Fibroblast of skin of right quadriceps (primary cell): ENCODE measurements at regions not wholly inside any gene's neighbourhood (a gene's known extent, or its start where the extent isn't known, plus 50 kb on each side); places are given as distances from the start of the nearest gene placed in this dataset.
"Not testable (repeated sequence)": the region's sequence is repeated elsewhere in the genome, so short reads cannot be mapped to it uniquely, and the experiment has no call there.

Source experiments
- DNase-seq: peaks from one replicate; pipeline ENCODE4 v3.0.0-alpha.2; 2013

DNA sequence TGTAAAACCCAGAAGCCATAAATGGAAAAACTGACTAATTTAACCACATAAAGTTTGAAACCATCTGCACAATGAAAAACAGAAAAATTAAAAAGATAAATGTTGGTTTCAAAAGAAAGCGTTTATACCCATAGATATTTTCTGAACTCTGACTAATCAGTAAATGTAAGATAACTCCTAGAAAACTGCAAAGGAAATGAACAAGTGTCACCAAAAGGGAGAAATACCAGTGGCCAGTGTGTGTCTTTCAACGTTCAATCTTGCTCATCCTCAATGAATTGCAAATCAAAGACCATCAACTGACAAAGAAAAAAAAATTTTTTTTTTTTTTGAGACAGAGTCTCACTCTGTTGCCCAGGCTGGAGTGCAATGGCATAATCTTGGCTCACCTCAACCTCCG lies 180.1 kb downstream of the SYK start:
- no peak for DNase-seq

DNA sequence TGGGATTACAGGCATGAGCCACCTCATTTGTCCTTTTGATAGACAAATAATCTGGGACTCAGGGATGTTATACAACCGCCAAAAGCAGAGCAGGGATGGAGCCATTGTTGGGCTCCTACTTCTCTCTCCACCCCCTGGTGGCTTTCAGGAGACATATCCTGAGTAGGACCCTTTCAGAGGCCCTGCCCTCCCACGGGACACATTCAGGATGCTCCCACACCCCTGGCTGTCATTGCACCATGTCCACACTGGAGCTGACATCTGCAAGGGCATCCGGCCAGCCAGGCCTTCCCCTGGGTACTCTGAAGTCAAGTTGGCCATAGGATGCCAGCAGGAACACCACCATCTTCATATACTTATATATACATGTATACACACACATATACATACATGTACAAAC lies 181.8 kb downstream of the SYK start:
- DNase-seq, result no peak

DNA sequence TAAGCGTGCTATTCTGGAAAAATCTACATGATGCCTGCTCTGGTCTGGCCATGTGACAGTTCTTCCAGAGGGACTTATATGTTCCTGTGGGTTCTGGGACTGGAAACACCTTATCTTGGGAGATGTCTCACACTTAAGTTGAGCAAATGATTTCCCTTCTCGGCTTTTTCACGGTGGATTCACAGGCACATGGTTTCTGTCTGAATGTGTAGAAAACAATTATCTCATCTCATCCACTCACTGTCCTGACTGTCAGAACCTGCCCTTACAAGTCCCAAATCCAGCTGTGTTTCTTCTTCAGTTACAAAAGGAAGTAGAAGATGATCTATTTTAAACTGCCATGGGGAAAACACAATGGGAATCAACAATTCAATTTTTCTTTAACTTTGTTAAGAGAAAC lies 184.0 kb downstream of the SYK start:
- no peak for DNase-seq

DNA sequence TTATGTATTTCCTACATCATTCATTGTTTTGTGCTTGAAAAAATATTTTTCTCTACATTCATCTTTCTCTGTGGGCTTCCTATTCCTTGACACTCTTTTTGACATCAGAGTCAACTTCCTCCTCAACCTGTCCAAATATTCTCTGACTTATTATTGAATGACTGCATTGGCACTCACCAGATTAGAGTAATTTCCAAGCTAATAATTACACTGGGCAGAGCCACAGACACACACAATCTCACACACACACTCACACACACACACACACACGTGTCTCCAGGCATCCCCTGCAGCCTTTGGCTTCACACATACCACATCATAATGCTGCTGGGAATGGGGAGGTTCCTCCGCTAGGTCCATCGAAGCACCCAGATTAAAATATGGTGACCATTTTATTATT lies 184.5 kb downstream of the SYK start:
- no peak for DNase-seq

DNA sequence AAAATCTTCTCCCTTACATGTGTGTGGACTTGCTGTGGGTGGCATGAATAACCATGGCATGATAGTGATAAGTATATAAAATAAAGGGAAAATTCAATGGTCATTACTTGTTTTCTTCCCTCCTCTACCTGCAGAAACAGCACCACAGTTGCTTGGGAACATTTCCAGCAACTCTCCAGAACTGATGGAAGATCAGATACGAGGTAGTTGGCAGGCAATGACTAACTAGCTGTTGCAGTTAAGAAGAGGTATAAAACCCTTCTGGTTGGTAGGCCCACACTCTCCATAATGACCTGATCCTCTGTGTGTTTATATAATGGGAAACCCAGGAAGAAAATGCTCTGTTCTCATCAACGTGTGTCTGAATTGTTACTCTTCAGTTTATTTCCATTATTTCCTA lies 185.9 kb downstream of the SYK start:
- DNase-seq, result no peak

DNA sequence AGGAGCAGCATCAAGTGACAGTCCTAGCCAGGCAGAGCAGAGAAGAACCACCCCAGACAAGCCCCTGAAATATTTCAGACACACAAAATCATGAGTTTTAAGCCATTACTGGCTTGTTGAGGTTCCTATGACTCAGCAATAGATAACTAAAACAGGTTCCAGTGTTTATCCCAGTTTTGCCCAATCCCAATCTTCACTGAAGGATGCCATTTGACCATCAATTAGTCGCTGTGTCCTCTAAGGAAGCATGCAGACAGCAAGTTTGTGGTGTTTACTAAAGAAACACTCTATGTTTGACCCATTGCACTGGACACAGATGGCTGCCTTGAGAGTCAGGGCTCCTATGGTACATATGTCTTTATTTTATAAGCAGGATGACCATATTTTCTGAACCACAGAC lies 186.7 kb downstream of the SYK start:
- no peak for DNase-seq

DNA sequence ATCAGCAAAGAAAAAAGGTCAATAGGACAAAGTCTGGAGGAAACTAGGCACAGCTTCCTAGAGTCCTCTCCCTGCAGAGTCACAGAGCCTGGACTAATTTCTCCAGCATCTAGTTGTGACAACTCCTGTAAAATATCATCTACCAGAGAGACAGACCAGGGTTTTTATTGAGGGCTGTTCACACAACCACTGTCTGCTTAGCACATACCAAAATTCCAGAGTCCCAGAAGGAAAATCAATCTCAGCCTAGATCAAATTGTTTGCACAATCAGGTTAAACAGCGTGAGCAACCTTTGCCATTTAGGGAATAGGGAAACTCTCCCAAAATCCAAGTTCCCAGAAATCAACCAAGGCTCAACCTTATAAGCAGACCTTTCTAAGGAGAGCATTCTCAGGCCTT lies 190.3 kb downstream of the SYK start:
- peak; percentile 64 for DNase-seq

DNA sequence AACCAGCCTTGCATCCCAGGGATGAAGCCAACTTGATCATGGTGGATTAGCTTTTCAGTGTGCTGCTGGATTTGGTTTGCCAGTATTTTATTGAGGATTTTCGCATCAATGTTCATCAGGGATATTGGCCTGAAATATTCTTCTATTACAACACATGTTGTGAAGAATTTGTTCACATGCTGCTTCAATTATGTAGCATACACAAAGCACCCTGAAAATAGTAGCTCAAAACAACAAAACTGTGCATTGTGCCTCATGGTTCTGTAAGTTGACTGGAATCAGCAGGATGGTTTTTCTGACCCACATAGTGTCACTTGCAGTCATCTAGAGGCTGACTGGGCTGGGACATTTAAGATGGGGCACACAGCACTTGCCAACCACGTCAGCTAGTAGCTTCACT lies 193.9 kb downstream of the SYK start:
- no peak for DNase-seq

DNA sequence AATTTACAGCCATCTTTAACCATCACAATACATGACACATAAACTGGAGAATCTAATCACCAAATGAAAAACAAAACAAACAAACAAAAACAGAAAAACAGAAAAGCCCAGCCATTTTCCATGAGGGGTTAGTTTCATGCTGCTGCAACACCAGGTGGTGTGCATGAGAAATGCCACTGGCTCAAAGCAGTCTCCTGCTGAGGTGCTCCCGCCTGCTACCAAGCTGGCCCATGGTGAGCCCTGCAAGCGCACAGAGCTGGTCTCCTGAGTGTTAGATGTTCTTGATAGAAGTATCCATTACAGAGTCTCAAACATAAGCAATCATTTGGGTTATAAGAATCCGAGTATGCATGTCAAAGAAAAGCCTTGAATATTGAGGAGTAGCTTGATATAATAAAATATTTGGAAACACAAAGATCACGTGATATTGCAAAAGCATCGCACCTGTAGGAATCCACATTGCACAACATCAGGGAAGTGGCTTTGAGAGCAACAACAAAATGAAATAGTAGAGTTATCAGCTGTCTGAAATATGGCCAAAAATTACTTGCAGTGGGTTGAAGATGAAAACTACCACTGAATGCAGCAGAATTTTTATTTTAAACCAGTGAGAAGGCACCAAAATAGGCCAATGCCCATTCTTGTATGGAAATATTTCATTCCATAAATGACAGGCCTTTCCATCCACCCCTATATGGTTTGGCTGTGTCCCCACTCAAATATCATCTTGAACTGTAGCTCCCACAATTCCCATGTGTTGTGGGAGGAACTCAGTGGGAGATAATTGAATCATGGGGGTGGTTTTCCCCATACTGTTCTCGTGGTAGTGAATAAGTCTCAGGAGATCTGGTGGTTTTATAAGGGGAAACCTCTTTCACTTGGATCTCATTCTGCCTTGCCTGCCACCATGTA lies 194.8 kb downstream of the SYK start:
- DNase-seq, result no peak

DNA sequence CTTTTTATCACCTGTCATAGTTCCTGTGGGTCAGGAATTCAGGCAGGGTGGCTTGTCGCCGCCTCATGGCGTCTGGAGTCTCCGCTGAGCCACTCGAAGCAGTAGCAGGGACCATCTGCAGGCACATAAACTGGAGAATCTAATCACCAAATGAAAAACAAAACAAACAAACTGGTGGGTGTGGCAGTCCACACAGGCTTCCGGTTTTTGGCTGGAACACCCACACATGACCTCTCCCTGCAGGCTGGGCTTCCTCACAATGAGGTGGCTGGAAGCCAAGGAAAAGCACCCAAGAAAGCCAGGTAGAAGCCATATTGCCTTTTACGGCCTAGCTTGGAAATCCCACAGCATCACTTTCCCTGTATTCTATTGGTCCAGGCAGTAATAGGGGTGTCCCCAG lies 197.0 kb downstream of the SYK start:
- DNase-seq, result no peak

DNA sequence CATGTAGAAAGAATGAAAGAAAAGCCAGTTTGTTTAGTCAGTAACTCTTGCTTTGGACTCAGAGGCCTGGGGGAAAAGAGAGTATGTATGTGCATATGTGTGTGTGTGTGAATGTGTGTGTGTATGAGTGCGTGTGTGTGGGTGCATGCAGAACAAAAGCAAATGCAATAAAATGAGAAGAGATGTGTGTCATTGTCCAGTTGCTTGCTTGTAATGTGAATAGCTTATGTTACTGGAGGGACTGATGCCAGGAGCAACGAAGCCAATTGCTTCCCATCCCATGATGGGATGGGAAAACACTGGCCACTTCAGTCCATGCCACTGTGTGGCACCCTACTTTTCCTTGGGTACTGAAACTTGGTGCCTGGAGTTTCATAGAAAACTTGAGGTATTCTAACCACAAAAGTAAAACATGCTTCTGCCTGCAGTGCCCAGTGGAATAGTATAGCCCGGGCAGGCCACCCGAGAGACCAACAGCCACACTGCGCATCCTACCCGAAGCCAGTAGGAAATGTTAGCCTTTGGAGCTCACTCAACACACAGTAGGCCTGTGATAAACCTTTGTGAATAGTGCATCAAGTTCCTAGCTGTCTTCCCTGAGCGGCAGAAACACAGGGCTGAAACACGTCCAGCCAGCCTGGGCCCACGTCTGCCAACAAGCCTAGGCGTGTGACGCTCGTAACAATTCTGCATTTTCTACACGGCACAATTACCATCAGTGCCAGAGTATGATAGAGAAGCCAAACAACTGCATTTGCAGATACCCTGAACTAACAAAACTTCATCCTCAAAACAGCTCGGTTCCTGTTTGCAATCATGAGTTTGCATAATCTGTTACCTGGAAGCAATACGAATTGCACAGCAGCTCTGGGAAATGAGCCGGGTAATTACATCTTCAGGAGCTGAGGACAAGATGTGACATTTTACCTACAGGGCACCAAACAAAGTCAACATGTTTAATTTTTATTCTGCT lies 198.1 kb downstream of the SYK start:
- no peak for DNase-seq

DNA sequence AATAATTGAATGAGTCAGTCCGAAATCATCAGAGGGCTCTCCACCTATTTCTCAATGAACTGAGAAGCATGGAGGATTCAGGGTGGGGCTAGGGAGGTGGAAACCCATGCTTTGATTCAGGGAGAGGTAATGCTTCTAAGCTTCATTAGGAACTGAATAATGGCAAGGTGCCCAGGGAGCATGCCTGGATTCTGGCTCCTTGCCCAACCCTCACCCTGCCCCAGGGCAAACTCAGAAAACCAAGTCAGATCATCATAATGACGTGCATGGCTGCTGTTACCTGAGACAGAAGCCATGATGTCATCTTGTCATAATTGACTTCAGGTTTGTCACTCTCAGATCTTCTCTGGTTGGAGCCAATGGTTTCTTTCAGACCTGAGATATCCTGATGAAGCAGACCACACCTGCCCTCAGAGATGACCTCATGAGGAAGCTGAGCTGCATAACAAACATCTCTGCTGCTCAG lies 199.6 kb downstream of the SYK start:
- peak; percentile 42 for DNase-seq

DNA sequence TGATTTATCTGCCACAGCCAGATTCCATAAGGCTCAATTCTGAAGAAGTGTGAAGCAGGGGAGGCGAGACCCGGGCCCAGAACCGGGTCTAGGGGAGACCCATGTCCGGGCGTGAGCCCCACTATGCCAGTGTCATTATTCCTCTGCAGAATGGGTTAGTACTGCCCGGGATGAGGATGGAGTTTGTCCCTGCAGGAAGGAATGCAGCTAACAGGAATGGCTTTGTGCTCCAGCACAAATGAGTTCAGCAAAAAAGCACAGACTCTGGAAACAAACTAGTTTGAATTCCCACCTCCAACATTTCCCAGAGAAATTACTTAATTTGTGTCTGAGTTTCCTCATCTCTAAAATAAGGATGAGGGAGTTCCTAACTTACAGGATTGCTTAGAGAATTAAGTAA lies 202.9 kb downstream of the SYK start:
- DNase-seq, result no peak

DNA sequence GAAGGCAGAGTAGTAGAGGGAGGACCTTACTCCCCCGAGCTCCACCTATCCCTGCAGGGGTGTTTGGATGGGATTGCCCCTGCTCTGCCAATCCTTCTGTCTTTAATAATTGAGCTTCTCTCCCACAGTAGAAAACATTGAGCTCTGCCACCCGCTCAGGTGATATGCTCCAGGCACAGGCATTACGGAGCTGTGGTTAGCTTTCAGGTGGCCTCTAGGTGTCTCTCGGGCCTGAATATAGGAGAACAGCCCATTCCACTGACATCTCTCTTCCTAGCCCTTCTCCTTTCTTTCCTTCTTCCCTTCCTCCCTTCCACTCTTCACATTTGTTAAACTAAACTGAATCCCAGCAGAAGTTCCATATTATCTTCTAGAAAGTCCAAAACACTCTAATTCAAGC lies 203.4 kb downstream of the SYK start:
- no peak for DNase-seq

DNA sequence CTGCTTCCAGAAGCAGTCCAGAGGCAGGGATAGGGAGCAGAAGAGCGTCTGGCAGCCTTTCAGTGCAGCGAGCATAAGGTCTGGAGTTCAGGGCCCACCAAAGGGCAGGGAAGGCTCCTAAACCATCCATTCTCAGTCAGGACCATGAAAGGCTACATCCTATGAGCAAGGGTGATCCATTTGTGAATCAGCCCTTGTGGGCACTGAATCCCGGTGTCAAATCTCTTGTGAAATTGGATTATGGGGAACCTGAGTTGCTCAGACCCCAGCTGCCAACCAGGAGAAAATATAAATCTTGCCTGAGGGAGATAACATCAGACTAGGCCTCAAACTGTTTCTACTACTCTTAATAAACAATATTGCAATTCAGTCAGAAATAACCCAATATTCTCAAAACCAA lies 204.4 kb downstream of the SYK start:
- DNase-seq, result no peak

DNA sequence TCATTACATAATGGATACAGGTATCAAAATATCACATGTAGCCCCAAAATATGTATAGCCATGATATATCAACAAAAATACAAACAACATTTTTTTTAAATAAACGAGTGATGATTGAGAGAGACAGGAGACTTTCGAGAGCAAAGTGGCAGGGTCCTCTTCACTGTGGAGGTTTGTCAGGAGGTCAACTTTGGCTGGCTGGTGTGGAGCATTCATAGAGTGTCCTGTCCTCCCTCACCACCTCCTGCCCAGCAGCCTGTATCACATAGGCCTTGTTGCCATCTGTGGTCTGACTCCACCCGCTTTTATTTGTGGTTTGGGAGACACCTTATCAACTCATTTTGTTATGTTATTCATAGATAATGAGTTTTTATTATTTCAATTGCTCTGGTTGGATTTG lies 206.9 kb downstream of the SYK start:
- DNase-seq, result no peak

DNA sequence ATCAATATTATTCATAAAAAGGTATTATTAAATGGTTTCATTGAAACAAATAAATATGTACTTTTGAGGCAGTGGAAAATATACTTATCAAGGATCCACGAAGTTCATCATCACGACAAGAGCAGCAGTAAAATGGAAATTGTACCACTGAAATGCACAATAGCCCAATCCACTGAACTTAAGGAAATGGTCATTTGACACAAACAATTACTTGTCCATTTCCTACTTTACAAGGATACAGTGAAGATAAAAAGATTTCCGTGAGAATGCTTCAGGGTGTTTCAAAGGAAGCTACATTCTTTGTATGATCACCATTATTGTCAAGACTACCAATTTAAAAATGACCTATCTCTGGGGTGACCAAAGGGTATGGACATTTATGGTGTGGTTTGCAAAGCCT lies 210.3 kb downstream of the SYK start:
- DNase-seq, result no peak

DNA sequence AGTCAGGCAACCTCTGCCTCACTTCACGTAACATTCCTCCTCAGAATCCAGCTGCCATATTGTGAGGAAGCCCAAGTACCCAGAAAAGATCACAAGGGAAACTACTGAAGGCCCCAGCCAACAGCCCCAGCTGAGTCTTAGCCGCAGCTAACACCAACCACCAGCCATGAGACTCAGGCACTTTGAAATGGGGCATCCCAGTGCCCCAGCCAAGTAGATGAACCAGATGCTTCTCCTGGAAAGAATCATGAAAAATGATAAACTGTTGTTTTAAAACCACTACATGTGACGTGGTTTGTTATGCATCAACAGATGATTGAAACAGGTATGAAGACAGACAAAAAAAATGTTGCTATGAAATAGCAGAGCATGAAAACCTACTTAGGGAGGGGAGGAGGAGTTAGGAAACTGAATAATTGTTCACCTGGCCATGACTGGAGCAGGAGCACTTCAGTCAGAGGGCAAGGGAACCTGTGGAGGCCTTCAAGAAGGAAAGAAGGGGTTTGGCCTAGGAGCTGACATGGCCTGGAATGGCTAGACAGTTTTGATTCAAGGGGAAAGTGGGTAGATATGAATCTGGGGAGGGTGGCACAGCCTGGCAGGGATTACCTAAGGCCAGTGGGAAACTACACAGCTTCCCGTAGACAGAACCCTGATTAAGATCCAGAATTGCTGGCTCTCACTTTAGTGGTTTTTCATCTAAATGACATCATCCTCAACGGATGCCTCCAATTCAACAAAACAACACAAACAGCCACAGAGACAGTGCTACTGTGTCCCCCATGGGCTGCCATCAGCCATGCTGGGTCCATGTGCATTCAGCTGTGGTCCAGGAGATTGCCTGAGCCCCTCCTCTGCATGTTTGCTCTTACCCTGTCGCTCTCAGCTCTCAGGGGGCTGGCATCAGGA lies 211.6 kb downstream of the SYK start:
- no peak for DNase-seq

DNA sequence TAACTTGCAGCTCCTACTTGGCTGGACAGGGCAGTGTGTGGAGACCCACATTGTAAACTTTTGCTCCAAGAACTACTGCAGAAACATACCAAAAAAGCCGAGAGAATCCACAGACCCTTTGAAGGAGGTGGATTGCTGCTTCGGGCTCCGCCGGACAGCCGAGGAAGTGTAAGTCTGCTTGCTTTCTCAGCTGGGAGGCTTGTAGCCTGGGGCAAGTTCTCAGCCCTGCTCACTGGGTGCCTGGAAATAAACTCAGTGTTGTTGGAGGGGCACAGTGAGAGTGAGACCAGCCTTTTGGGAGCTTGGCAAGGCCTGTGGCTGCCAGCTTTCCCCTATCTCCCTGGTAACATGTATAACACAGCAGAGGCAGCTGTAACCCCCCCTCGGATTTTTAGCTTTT lies 215.6 kb downstream of the SYK start:
- DNase-seq, result no peak

DNA sequence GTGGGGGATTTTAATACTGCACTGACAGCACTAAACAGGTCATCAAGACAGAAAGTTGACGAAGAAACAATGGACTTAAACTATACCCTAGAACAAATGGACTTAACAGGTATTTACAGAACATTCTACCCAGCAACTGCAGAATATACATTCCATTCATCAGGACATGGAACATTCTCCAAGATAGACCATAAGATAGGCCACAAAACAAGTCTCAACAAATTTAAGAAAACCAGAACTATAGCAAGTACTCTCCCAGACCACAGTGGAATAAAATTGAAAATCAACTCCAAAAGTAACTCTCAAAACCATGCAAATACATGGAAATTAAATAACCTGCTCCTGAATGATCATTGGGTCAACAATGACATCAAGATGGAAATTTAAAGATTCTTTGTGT lies 218.3 kb downstream of the SYK start:
- DNase-seq, result not testable (repeated sequence)

DNA sequence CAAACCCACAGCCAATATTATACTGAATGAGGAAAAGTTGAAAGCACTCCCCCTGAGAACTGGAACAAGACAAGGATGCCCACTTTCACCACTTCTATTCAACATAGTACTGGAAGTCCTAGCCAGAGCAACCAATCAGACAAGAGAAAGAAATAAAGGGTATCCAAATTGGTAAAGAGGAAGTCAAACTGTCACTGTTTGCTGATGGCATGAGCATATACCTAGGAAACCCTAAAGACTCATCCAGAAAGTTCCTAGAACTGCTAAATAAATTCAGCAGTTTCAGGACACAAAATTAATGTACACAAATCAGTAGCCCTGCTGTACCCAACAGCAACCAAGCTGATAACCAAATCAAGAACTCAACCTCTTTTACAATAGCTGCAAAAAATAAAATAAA lies 220.0 kb downstream of the SYK start:
- not testable (repeated sequence) for DNase-seq

DNA sequence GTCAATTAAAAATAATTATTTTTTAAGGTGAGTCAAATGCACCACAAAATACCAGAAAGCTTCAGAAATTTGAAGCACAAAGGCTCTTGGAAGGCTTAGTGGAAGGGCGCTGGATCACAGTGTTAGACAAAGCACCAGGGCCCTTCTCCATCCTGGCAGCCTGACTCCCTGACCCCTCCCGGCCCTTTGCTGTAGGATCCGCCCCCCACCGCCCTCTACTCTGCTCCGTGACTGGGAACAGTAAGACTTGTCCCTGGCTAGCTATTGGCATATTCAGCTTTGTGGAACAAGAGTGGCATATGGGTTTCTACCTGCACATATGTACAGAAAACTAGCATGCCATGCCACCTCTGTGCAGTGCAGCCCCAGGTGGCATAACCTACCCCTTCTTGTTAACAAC lies 222.1 kb downstream of the SYK start:
- no peak for DNase-seq

DNA sequence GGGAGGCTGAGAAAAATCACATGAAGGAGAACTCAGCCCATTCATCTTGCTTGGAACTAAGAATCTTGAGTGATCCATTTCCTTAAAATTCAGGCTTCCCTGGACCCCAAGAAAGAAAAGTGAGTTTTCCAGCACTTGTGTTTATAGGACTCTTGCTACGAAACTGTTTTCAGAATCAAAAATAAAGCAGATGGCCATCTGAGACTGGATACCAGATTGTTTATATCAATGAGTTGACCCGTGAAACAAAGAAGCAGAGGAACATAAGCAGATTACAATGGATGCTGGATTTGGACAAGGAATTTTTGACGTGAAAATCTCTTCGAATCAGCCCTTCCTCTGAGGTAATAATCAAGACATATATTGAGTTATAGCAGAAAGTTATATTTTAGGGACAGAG lies 223.2 kb downstream of the SYK start:
- no peak for DNase-seq
